ENCODE measurements at regions not wholly inside any gene's neighbourhood (a gene's known extent, or its start where the extent isn't known, plus 50 kb on each side); places are given as distances from the start of the nearest gene placed in this dataset.
"Not testable (repeated sequence)": the region's sequence is repeated elsewhere in the genome, so short reads cannot be mapped to it uniquely, and the experiment has no call there.

DNA sequence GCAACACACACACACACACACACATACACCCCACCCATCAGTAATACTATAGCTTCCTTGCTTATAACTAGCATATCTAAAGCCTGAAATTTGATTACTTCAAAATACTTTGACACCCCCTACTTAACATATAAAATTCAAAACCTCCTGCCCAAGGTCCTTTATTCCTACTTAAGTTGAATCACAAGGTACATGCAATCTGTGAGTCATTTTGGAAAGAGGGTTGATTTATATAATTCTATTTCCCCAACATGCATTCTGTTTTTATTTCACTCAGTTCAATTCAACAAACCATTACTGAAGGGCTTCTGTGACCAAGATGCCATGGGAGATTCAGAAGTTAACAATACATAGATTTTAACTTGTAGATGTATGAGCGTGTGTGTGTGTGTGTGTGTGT is 420.7 kb downstream of the METTL4 start:
- Mint-ChIP-seq H3K36me3 (ENCODE audit: low read depth) (no peaks in the 10 kb centered on the region), H3K9me3 (ENCODE audit: insufficient read depth) (no peaks in the 10 kb centered on the region), H3K4me3 (no peak overlapping the region), H3K4me1 (ENCODE audit: low read depth) (no peaks in the 10 kb centered on the region), H3K27me3 (ENCODE audit: low read depth) (no peaks in the 10 kb centered on the region), H3K27ac (no peak overlapping the region)
- POLR2A ChIA-PET: no interaction called here
- ATAC-seq (no peak), DNase-seq (no peak)
- CTCF ChIA-PET: no interaction called here

DNA sequence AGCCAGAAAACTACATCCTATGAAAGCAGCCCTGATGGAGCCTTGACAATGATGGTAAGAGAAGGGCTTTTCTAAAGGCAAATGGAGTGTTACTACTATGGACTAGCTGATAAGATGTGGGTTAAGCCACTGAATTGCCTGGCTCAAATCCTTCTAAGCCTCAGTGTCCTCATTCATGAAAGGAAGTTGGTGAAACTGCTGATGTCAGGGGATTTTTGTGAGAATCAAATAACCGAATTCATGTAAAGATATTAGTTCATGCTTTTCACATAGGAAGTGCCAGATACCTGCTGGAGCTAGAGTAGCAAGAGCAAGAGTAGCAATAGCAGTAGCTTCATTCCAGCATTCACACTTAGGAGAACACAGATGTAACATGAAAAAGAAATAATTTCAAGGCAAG is 417.0 kb downstream of the METTL4 start:
- DNase-seq (no peak), ATAC-seq (no peak)
- Mint-ChIP-seq H3K36me3 (ENCODE audit: low read depth) (no peaks in the 10 kb centered on the region), H3K4me1 (ENCODE audit: low read depth) (no peaks in the 10 kb centered on the region), H3K4me3 (no peak overlapping the region), H3K27me3 (ENCODE audit: low read depth) (no peaks in the 10 kb centered on the region), H3K27ac (no peak overlapping the region), H3K9me3 (ENCODE audit: insufficient read depth) (no peaks in the 10 kb centered on the region)
- ChIA-PET CTCF (no interaction called here), POLR2A (no interaction called here)

DNA sequence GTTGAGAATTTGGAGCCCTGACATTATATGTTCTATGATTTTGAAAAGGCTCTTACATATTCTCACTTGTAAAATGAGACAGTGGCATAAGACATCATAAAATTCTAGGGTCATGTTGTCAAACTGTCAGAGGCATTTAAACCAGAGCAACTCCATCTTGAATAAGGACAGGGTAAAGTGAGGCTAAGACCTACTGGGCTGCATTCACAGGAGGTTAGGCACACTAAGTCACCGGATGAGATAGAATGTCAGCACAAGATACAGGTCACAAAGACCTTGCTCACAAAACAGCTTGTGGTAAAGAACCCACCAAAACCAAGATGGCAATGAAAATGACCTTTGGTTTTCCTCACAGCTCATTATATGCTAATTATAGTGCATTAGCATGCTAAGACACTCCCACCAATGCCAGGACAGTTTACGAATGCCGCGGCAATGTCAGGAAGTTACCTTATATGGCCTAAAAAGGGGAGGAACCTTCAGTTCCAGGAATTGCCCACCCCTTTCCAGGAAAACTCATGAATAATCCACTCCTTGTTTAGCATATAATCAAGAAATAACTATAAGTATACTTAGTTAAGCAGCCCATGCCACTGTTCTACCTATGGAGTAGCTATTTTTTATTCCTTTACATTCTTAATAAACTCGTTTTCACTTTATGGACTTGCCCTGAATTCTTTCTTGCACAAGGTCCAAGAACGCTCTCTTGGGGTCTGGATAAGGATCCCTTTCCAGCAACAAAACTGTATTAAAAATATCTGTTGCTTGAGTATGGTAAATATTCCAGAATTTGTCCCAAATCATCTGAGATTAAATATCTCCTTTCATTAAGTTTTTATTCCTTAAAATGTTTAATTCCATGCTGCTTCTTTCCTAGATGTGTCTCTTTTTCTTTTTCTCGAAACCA is 406.4 kb downstream of the METTL4 start:
- CTCF ChIA-PET: no interaction called here
- H3K9me3 Mint-ChIP-seq (ENCODE audit: insufficient read depth): no peaks in the 10 kb centered on the region
- H3K27me3 Mint-ChIP-seq (ENCODE audit: low read depth): no peaks in the 10 kb centered on the region

DNA sequence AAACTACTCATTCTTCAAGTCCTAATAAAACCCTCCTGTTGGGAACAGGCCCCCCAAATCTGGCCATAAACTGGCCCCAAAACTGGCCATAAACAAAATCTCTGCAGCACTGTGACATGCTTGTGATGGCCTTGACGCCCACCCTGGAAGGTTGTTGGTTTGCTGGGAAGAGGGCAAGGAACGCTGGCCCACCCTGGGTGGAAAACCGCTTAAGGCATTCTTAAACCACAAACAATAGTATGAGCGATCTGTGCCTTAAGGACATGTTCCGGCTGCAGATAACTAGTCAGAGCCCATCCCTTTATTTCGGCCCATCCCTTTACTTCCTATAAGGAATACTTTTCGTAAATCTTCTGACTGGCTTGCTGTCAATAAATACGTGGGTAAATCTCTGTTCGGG is 404.4 kb downstream of the METTL4 start:
- DNase-seq; ATAC-seq; H3K4me1 Mint-ChIP-seq (ENCODE audit: low read depth); H3K27me3 Mint-ChIP-seq (ENCODE audit: low read depth); H3K27ac Mint-ChIP-seq; H3K9me3 Mint-ChIP-seq (ENCODE audit: insufficient read depth); H3K36me3 Mint-ChIP-seq (ENCODE audit: low read depth); CTCF ChIA-PET; H3K4me3 Mint-ChIP-seq; POLR2A ChIA-PET: not testable (repeated sequence)

More for the DNA sequence above, 406.4 kb downstream of the METTL4 start:
- POLR2A ChIA-PET: no interaction called here
- Mint-ChIP-seq H3K4me1 (ENCODE audit: low read depth) (no peaks in the 10 kb centered on the region), H3K4me3 (no peak overlapping the region), H3K27ac (no peak overlapping the region), H3K36me3 (ENCODE audit: low read depth) (no peaks in the 10 kb centered on the region)
- ATAC-seq (no peak), DNase-seq (no peak)

DNA sequence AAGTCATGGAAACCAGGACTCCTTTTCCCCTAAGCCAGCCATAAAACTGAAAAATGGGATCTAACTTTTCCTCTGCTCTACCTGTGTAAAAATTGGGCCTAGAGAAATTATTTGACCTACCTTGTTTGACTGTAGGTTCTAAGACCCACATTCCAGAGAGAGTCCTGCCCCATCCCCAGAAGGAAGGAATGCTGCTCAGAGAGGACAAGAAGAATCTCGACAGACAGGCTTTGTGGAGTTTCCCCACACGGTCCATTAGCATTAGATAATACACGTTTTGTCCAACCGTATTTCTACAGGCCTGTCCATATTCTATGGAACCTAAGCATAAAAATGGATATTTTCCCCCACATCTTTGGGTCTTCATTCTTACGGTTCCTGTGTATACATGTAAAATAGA is 403.3 kb downstream of the METTL4 start:
- H3K9me3 Mint-ChIP-seq (ENCODE audit: insufficient read depth): no peaks in the 10 kb centered on the region
- no peak overlapping the region for H3K27ac Mint-ChIP-seq

DNA sequence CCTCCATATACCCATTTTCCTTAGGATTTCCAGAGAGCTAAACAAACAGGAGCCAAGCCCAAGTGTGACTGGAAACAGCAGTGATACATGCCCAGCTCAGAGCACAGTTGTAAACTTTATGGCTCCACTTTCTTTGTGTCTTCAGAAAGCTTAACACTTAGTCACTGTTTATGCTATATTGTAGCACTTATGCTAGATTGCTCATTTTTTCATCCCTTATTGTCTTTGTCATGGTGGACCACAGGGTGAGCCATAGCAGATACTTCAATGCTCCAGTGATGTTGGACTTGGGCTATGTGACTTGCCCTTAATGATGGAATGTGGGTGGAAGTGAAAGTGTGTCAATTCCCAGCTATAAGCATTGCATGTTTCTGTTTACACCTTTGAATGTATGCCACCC is 401.6 kb downstream of the METTL4 start:
- no peak overlapping the region for H3K4me3 Mint-ChIP-seq
- no peak overlapping the region for H3K27ac Mint-ChIP-seq
- ChIA-PET POLR2A (no interaction called here), CTCF (no interaction called here)
- H3K36me3 Mint-ChIP-seq (ENCODE audit: low read depth): no peaks in the 10 kb centered on the region
- H3K9me3 Mint-ChIP-seq (ENCODE audit: insufficient read depth): no peaks in the 10 kb centered on the region
- ATAC-seq (no peak), DNase-seq (no peak)
- H3K27me3 Mint-ChIP-seq (ENCODE audit: low read depth): no peaks in the 10 kb centered on the region
- no peaks in the 10 kb centered on the region for H3K4me1 Mint-ChIP-seq (ENCODE audit: low read depth)

More for the DNA sequence above, 403.3 kb downstream of the METTL4 start:
- POLR2A ChIA-PET: no interaction called here
- no peaks in the 10 kb centered on the region for H3K36me3 Mint-ChIP-seq (ENCODE audit: low read depth)
- no peaks in the 10 kb centered on the region for H3K27me3 Mint-ChIP-seq (ENCODE audit: low read depth)
- H3K4me3 Mint-ChIP-seq: no peak overlapping the region
- CTCF ChIA-PET: no interaction called here
- ATAC-seq (no peak), DNase-seq (no peak)
- H3K4me1 Mint-ChIP-seq (ENCODE audit: low read depth): no peaks in the 10 kb centered on the region

DNA sequence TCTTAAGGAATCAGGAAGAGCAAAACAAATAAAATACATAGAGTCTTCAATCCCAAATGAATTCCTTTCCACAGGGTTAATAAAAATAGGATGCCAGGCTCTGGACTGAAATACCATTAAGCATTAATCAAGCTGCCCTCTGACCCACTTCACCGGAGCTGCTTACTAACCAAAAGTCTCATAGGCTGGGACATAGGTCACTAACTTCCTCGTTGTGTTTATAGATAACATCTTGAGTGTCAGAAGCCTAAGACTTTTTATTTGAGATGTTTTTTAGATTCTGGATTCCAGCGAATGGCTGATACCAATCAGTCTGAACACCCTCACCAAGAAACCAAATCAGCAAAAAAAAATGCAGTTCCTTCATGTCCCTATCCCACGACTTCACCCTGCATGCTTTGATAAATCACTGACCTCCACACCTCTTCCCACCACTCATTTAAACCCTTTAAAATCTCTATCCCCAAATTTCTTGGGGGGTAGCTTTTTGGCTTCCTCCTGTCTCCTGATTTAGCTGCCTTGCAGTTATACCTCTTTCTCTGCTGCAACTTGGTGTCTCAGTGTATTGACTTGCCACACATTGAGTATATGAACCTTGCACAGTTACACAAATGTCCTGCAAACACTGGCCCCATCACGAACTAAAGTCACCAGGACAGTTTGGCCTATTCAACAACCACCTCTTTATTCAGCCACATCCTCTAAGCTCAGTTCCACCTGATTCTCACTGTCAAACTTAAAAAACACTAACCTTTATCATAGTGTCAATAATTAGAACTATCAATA is 399.3 kb downstream of the METTL4 start:
- ATAC-seq (no peak), DNase-seq (no peak)
- ChIA-PET CTCF (no interaction called here), POLR2A (no interaction called here)
- Mint-ChIP-seq H3K27me3 (ENCODE audit: low read depth) (no peaks in the 10 kb centered on the region), H3K27ac (no peak overlapping the region), H3K4me3 (no peak overlapping the region), H3K4me1 (ENCODE audit: low read depth) (no peaks in the 10 kb centered on the region), H3K36me3 (ENCODE audit: low read depth) (no peaks in the 10 kb centered on the region), H3K9me3 (ENCODE audit: insufficient read depth) (no peaks in the 10 kb centered on the region)

DNA sequence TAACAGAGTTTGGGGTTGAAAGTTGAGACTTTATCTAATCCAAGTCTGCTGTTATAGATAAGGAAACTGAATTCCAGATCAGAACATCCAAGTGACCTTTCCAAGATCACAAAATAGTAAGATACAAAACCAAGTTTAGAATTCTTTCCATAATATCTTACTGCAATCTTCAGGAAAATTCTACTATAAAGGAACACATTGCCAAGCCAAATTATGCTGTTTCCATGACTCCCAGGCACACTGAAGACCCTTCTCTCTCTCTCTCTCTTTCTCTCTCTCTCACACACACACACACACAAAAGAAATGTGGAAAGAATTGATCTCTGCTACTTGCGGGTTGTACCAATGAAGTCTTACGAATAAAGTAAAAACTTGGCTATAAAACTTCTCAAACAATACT is 398.4 kb downstream of the METTL4 start:
- no peaks in the 10 kb centered on the region for H3K4me1 Mint-ChIP-seq (ENCODE audit: low read depth)
- ATAC-seq: no peak
- H3K27me3 Mint-ChIP-seq (ENCODE audit: low read depth): no peaks in the 10 kb centered on the region
- no peaks in the 10 kb centered on the region for H3K36me3 Mint-ChIP-seq (ENCODE audit: low read depth)
- no peak overlapping the region for H3K27ac Mint-ChIP-seq
- DNase-seq: no peak
- H3K9me3 Mint-ChIP-seq (ENCODE audit: insufficient read depth): no peaks in the 10 kb centered on the region
- no peak overlapping the region for H3K4me3 Mint-ChIP-seq
- ChIA-PET POLR2A (no interaction called here), CTCF (no interaction called here)

DNA sequence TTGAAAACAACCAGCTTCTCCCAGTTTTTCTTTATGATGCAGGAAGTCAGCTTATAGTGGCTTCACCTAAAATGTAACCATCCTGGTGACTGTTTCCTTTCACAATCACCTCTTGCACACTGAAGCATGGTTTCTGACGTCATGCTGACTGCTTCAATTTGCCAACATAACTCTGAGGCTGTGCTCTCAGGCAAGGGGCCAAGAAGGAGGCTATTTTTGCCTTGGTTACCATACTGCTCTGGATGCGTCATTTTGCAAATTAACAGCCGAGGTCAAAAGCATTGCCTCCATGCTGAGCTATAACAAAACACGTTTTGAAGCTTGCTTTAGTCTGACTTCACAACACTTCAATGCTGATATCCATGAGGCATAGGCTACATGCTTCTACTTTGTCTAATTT is 397.8 kb downstream of the METTL4 start:
- ChIA-PET POLR2A (no interaction called here), CTCF (no interaction called here)
- no peak overlapping the region for H3K27ac Mint-ChIP-seq
- H3K9me3 Mint-ChIP-seq (ENCODE audit: insufficient read depth): no peaks in the 10 kb centered on the region
- H3K4me1 Mint-ChIP-seq (ENCODE audit: low read depth): no peaks in the 10 kb centered on the region
- no peak overlapping the region for H3K4me3 Mint-ChIP-seq
- no peaks in the 10 kb centered on the region for H3K27me3 Mint-ChIP-seq (ENCODE audit: low read depth)
- no peak for ATAC-seq
- no peak for DNase-seq
- no peaks in the 10 kb centered on the region for H3K36me3 Mint-ChIP-seq (ENCODE audit: low read depth)

DNA sequence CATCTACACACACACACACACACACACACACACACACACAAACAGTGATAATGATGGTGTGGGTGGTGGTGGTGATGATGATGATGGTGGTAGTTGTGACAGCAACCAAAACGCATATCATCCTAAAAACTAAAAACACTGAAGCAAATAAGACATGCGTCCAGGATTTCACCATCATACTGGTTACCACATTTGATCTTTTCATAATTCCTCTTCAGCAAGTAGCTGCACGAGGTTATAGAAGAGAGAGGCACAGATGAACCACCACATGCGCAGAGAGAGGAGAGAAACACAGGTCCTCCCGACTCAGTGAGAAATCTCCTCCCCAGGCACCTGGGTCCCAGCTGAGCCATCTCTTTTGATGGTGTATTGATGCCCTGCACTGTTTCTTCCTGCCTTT is 393.3 kb downstream of the METTL4 start:
- no peaks in the 10 kb centered on the region for H3K27me3 Mint-ChIP-seq (ENCODE audit: low read depth)
- CTCF ChIA-PET: no interaction called here
- H3K27ac Mint-ChIP-seq: no peak overlapping the region
- POLR2A ChIA-PET: no interaction called here
- no peaks in the 10 kb centered on the region for H3K36me3 Mint-ChIP-seq (ENCODE audit: low read depth)
- no peaks in the 10 kb centered on the region for H3K9me3 Mint-ChIP-seq (ENCODE audit: insufficient read depth)
- DNase-seq: no peak
- H3K4me1 Mint-ChIP-seq (ENCODE audit: low read depth): no peaks in the 10 kb centered on the region
- H3K4me3 Mint-ChIP-seq: no peak overlapping the region
- no peak for ATAC-seq

DNA sequence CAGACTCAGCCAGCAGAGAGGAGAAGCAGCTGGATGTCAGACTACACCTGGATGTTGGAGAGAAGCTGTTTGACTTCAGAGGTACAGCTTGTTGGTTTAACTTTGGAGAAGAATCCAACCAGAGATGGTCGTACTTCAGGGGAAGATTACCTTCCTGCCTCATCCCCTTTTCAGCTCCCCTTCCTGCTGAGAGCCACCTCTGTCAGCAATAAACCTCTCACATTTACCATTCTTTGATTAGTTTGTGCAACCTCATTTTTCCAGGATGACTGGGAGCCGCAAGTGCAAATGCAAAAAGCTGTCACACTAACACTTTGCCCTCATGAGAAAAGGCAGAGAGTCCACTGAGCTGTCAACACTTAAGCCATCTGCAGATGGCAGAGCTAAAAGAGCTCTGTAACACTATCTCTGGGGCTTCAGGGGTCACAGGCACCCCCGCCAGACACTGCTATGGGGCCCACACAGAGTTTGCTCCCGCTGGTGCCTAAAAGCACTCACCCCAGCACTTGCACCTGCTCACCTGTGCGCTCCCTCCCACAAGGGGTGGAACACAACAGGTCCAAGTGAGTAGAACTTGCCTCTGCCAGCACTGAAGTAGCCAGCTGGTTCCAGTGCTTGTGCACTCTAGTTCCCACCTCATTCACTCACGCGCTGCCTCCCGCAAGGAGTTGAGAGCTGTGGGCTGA is 391.7 kb downstream of the METTL4 start:
- no peak overlapping the region for H3K27ac Mint-ChIP-seq
- no peaks in the 10 kb centered on the region for H3K36me3 Mint-ChIP-seq (ENCODE audit: low read depth)
- no peak for ATAC-seq
- H3K4me3 Mint-ChIP-seq: no peak overlapping the region
- DNase-seq: no peak
- no peaks in the 10 kb centered on the region for H3K4me1 Mint-ChIP-seq (ENCODE audit: low read depth)
- ChIA-PET CTCF (no interaction called here), POLR2A (no interaction called here)
- no peaks in the 10 kb centered on the region for H3K27me3 Mint-ChIP-seq (ENCODE audit: low read depth)
- H3K9me3 Mint-ChIP-seq (ENCODE audit: insufficient read depth): no peaks in the 10 kb centered on the region

DNA sequence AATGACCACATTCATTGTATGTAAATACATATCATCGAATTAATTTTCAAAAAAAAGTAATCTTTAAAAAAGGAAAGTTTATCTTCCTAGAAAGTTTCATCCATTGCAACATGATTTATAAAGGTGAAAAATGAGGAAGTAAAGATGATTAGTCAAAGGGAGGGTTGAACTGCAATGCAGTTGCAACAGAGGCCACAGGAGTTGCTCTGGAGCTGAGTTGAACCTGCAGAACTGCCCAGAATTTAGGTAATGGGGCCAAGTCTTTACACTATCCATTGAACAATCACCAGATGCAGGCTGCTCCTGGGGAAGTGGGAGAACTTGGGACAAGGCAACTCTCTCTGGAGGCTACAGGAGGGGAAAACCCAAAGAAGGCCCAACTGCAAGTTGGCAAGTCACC is 390.7 kb downstream of the METTL4 start:
- H3K9me3 Mint-ChIP-seq (ENCODE audit: insufficient read depth): no peaks in the 10 kb centered on the region
- ATAC-seq (no peak), DNase-seq (no peak)
- no peak overlapping the region for H3K27ac Mint-ChIP-seq
- POLR2A ChIA-PET: no interaction called here
- CTCF ChIA-PET: no interaction called here
- H3K4me3 Mint-ChIP-seq: no peak overlapping the region
- H3K36me3 Mint-ChIP-seq (ENCODE audit: low read depth): no peaks in the 10 kb centered on the region
- H3K4me1 Mint-ChIP-seq (ENCODE audit: low read depth): no peaks in the 10 kb centered on the region
- H3K27me3 Mint-ChIP-seq (ENCODE audit: low read depth): no peaks in the 10 kb centered on the region

All from activated CD8-positive, alpha-beta T cell treated with anti-CD3 and anti-CD28 coated beads, Interleukin-2, amount 10 ng/mL, durations not matched to agents 7 days and 5 days (primary cell).